ENCODE measurements at regions not wholly inside any gene's neighbourhood (a gene's known extent, or its start where the extent isn't known, plus 50 kb on each side); places are given as distances from the start of the nearest gene placed in this dataset.

DNA sequence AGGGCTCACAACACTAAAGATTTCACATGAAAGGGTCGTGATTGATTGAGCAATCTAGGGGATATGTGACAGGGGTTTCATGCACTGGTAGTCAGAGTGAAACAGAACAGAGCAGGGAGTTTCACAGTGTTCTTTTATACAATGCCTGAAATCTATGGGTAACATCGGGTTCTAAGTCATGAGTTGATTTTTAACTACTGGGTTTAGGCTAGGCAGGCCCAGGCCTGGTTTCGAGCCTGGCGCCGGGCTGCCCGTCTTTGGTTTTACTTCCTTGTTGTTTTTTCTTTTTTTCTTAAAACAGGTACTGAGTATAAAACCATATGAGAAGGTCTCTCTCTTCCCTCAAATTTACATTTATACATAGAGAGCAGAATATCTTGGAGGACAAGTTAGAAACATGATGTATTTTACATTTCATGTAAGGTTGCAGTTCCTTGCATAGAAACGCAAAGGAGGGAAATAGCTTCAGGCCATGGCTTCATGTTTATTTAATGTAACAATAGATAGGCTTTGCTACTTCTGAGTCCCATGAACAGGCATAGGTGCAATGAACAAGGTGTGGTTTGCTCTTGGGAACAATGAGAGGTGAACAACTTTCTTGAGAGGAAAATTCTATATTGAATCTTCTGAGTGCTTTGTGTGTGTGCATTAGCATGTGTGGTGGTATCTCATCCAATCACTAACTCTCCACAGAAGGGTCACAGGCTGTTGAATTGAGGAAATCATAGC lies 128.9 kb upstream of the RXFP2 start:
- no peak for TF ChIP-seq EZH2phosphoT487 (IDR thresholded peaks at IDR 0.05; ENCODE audit: borderline replicate concordance, low read length)
- TF ChIP-seq, protein P1, sequence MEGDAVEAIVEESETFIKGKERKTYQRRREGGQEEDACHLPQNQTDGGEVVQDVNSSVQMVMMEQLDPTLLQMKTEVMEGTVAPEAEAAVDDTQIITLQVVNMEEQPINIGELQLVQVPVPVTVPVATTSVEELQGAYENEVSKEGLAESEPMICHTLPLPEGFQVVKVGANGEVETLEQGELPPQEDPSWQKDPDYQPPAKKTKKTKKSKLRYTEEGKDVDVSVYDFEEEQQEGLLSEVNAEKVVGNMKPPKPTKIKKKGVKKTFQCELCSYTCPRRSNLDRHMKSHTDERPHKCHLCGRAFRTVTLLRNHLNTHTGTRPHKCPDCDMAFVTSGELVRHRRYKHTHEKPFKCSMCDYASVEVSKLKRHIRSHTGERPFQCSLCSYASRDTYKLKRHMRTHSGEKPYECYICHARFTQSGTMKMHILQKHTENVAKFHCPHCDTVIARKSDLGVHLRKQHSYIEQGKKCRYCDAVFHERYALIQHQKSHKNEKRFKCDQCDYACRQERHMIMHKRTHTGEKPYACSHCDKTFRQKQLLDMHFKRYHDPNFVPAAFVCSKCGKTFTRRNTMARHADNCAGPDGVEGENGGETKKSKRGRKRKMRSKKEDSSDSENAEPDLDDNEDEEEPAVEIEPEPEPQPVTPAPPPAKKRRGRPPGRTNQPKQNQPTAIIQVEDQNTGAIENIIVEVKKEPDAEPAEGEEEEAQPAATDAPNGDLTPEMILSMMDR (IDR thresholded peaks at IDR 0.05; ENCODE audit: low read depth, low read length, poor library complexity, severe bottlenecking) = no peak
